Right atrium auricular region (tissue), 2 donors: ENCODE measurements at regions not wholly inside any gene's neighbourhood (a gene's known extent, or its start where the extent isn't known, plus 50 kb on each side); places are given as distances from the start of the nearest gene placed in this dataset.

ENCODE experiments used
- DNase-seq: peaks from one replicate; pipeline ENCODE4 v3.0.0-alpha.2; 2019; ENCODE audit warnings: low spot score
- H3K27ac ChIP-seq, 2 donors: fragments of 200-600 bp; sonication (generic); 1 replicate in 1 of 2; 2 replicates in 1 of 2; pipeline ENCODE4 v1.5.1; 2016 to 2019
- H3K27me3 ChIP-seq, 2 donors: fragments of 200-600 bp; sonication (generic); one replicate each; pipeline versions ENCODE4 v1.5.1 to v1.6.0; 2017 to 2019
- H3K36me3 ChIP-seq: fragments of 200-600 bp; sonication (generic); one replicate; pipeline ENCODE4 v1.5.1; 2016
- H3K4me1 ChIP-seq, 2 donors: fragments of 200-600 bp; sonication (generic); one replicate each; pipeline versions ENCODE4 v1.5.1 to v1.6.0; 2017 to 2019
- H3K4me3 ChIP-seq, 2 donors: fragments of 200-600 bp; sonication (generic); 1 replicate in 1 of 2; 2 replicates in 1 of 2; pipeline ENCODE4 v1.5.1; 2017 to 2019; ENCODE audit warnings: mild to moderate bottlenecking in 1 of 2, moderate library complexity in 1 of 2
- H3K9me3 ChIP-seq, 2 donors: fragments of 200-600 bp; sonication (generic); one replicate each; pipeline ENCODE4 v1.5.1; 2019
- CTCF ChIP-seq, 2 donors: fragments of 200-600 bp; sonication (generic); IDR thresholded peaks; one replicate each; pipeline ENCODE4 v1.5.1; 2019; ENCODE audit warnings: antibody characterized with exemption in 2 of 2

- Histone ChIP-seq H3K4me3 (no peak overlapping the region), H3K9me3 (no peaks in the 10 kb centered on the region), H3K27me3 (no peaks in the 10 kb centered on the region), H3K27ac (no peak overlapping the region), H3K4me1 (no peaks in the 10 kb centered on the region), H3K36me3 (no peaks in the 10 kb centered on the region)
- DNase-seq = no peak
- no peak for TF ChIP-seq CTCF (IDR thresholded peaks at IDR 0.05)
Observed at GRCh38 chr1:14495381-14495780, 103.1 kb upstream of the KAZN start.

DNA sequence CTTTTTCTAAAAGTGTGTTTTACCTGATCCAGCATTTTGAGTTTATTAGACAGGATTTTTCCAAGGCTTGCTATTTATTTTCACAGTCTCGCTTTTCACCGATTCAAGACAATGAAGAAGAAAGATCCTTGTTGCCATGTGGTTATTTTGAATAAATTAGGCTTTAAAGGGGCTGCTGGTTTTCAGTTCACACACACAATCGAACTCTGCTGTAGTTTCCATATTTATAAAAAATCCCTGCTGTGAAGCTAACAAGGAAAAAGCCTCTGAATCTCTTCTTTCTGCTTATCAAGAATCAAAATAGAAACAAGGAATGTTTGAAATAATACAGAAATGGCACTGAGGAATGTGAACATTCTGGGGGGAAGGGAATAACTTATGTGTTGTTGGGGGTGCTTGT lies 102.5 kb upstream of the KAZN start:
- H3K4me3 ChIP-seq = no peak overlapping the region
- no peak overlapping the region for H3K27ac ChIP-seq
- TF ChIP-seq CTCF (IDR thresholded peaks at IDR 0.05) = no peak
- DNase-seq = no peak
- no peaks in the 10 kb centered on the region for H3K9me3 ChIP-seq
- H3K4me1 ChIP-seq = no peaks in the 10 kb centered on the region
- H3K27me3 ChIP-seq = no peaks in the 10 kb centered on the region
- H3K36me3 ChIP-seq = no peaks in the 10 kb centered on the region

- Histone ChIP-seq H3K27ac (no peak overlapping the region), H3K36me3 (no peaks in the 10 kb centered on the region), H3K4me1 (no peaks in the 10 kb centered on the region), H3K4me3 (no peak overlapping the region), H3K9me3 (no peaks in the 10 kb centered on the region), H3K27me3 (no peaks in the 10 kb centered on the region)
- no peak for DNase-seq
- TF ChIP-seq CTCF (IDR thresholded peaks at IDR 0.05) = no peak
Observed at GRCh38 chr1:14498839-14499238, 99.6 kb upstream of the KAZN start.

DNA sequence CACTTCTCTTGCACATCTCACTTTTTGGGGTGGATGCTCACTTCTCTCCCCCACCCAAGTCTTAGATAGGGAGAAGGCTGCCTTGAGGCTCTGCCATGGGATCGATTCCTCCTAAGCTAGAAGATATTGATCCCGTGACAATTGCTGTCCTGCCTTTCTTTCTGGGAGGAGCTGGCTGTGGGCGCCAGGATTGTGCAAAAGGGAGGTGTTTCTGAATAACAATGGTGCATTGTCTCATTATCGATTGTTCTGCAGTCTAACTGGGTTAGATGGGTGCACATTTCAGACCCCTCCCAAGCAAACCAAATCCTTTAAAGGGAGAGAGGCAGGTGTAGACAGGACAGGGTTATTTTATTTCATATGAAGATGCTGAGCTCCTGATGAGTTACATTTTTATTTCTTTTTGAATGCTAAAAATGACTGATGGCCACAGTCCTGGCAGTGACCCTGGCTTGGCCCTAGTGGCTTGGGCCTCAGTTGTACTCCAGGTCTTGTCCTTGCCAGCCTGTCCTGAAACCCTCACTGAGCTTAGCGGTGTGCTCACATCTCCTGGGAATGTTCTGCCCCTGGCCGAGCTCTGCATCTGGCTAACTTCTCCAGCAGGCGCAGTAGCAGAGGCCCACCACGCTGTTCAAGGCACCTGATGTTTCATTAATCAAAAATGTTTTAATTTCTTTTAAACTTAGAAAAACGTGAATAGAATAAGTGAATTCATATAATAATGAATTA lies 99.0 kb upstream of the KAZN start:
- no peaks in the 10 kb centered on the region for H3K4me1 ChIP-seq
- no peaks in the 10 kb centered on the region for H3K36me3 ChIP-seq
- H3K27me3 ChIP-seq = no peaks in the 10 kb centered on the region
- no peaks in the 10 kb centered on the region for H3K9me3 ChIP-seq
- no peak overlapping the region for H3K27ac ChIP-seq
- H3K4me3 ChIP-seq = no peak overlapping the region
- TF ChIP-seq CTCF (IDR thresholded peaks at IDR 0.05) = no peak
- no peak for DNase-seq

DNA sequence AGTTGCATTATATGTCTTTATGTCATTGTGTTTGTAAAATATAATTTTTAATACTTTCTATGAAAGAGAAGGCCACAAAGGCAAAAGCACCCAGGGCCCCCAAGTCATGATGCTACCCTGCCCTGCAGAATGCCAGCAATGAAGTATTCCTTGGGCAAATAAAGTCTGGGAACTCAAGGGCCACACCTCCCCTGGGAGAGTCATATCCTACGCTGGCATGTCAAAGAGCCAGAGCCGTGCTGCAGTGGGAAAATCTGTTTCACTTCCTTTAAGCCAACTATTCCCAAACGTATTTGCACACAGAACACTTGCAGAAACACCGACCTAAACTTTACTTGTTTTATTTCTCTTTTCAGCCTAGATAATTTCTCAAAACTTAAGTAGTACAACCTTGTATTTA lies 98.4 kb upstream of the KAZN start:
- H3K27me3 ChIP-seq = no peaks in the 10 kb centered on the region
- no peak overlapping the region for H3K27ac ChIP-seq
- H3K36me3 ChIP-seq = no peaks in the 10 kb centered on the region
- H3K9me3 ChIP-seq = no peaks in the 10 kb centered on the region
- DNase-seq = no peak
- no peak for TF ChIP-seq CTCF (IDR thresholded peaks at IDR 0.05)
- H3K4me3 ChIP-seq = no peak overlapping the region
- no peaks in the 10 kb centered on the region for H3K4me1 ChIP-seq

- no peak for TF ChIP-seq CTCF (IDR thresholded peaks at IDR 0.05)
Observed at GRCh38 chr1:14500912-14501311, 97.6 kb upstream of the KAZN start.

More at GRCh38 chr1:14500912-14501311, 97.6 kb upstream of the KAZN start:
- Histone ChIP-seq H3K27ac (no peak overlapping the region), H3K36me3 (no peaks in the 10 kb centered on the region), H3K4me1 (no peaks in the 10 kb centered on the region), H3K27me3 (no peaks in the 10 kb centered on the region), H3K4me3 (no peak overlapping the region), H3K9me3 (no peaks in the 10 kb centered on the region)
- no peak for DNase-seq
